Endothelial cell of umbilical vein (primary cell): ENCODE measurements at regions not wholly inside any gene's neighbourhood (a gene's known extent, or its start where the extent isn't known, plus 50 kb on each side); places are given as distances from the start of the nearest gene placed in this dataset.

Experiments
- CTCF ChIP-seq, 2 donors: IDR thresholded peaks; 1 replicate in 1 of 2; 2 replicates in 1 of 2; pipeline ENCODE4 v1.5.1; 2011; ENCODE audit warnings: low read length in 2 of 2, mild to moderate bottlenecking in 2 of 2, moderate library complexity in 2 of 2, control low read depth in 1 of 2, inconsistent platforms in 1 of 2, low read depth in 1 of 2; ENCODE audit not compliant: insufficient read depth in 1 of 2; ENCODE audit errors: extremely low read depth in 1 of 2
- EZH2 ChIP-seq: IDR thresholded peaks from 2 replicates; pipeline ENCODE4 v1.6.1; 2012; ENCODE audit warnings: borderline replicate concordance, low read depth, mild to moderate bottlenecking, moderate library complexity, low read length, inconsistent platforms; ENCODE audit not compliant: severe bottlenecking
- JUN ChIP-seq: IDR thresholded peaks from 2 replicates; pipeline ENCODE4 v1.6.1; 2011; ENCODE audit warnings: borderline replicate concordance, low read depth; ENCODE audit not compliant: insufficient read length, insufficient read depth
- MAX ChIP-seq: IDR thresholded peaks from 2 replicates; pipeline ENCODE4 v1.6.1; 2011; ENCODE audit not compliant: insufficient read depth, insufficient read length
- POLR2A ChIP-seq: IDR thresholded peaks from 2 replicates; pipeline ENCODE4 v1.6.1; 2012; ENCODE audit warnings: low read depth, mild to moderate bottlenecking, control low read depth, low read length

GRCh38 chr12:88918161-88918560 is 337.9 kb upstream of the KITLG start:
- TF ChIP-seq POLR2A (no peak), CTCF (IDR thresholded peaks at IDR 0.05; ENCODE audit: extremely low read depth in 1 of 2, insufficient read depth in 1 of 2, low read depth in 1 of 2, low read length in 2 of 2) (no peak), MAX (no peak), EZH2 (no peak), JUN (no peak)
